HEK293T (cell line): ENCODE measurements at regions not wholly inside any gene's neighbourhood (a gene's known extent, or its start where the extent isn't known, plus 50 kb on each side); places are given as distances from the start of the nearest gene placed in this dataset.
A peak's percentile ranks its signal among the peaks of the same experiment; 100 is the strongest.

ENCODE experiments used
- CTCF ChIA-PET: fragments of 350-600 bp; formaldehyde crosslinking; extraction: SDS; loops from one replicate; lab custom pipeline; 2021; ENCODE audit warnings: antibody characterized with exemption, inconsistent platforms; lab: Yijun Ruan, JAX
- POLR2A ChIA-PET: fragments of 350-600 bp; formaldehyde crosslinking; extraction: SDS; loops from one replicate; lab custom pipeline; 2020; ENCODE audit warnings: antibody characterized with exemption, inconsistent platforms; lab: Yijun Ruan, JAX
- DNase-seq: peaks from one replicate; pipeline ENCODE4 v3.0.0; 2012; ENCODE audit warnings: mixed read lengths; ENCODE audit errors: extremely low spot score
- ARNT ChIP-seq: fragments of 450-650 bp; IDR thresholded peaks from 2 replicates; pipeline ENCODE4 v1.6.1; 2017; ENCODE audit warnings: mild to moderate bottlenecking
- BHLHE40 ChIP-seq: fragments of 450-650 bp; IDR thresholded peaks from 2 replicates; pipeline ENCODE4 v1.6.1; 2016; ENCODE audit warnings: mild to moderate bottlenecking, moderate library complexity, borderline replicate concordance
- CTBP1 ChIP-seq: fragments of 450-650 bp; IDR thresholded peaks from 2 replicates; pipeline ENCODE4 v1.6.1; 2016; ENCODE audit warnings: borderline replicate concordance
- ELF4 ChIP-seq: fragments of 450-650 bp; IDR thresholded peaks from 2 replicates; pipeline ENCODE4 v1.6.1; 2017; ENCODE audit warnings: antibody characterized with exemption
- FOXA1 ChIP-seq: fragments of 450-650 bp; IDR thresholded peaks from 2 replicates; pipeline ENCODE4 v1.6.1; 2016; ENCODE audit warnings: mild to moderate bottlenecking
- FOXK2 ChIP-seq: fragments of 450-650 bp; IDR thresholded peaks from 2 replicates; pipeline ENCODE4 v1.6.1; 2016; ENCODE audit warnings: mild to moderate bottlenecking
- FOXM1 ChIP-seq: fragments of 450-650 bp; IDR thresholded peaks from 2 replicates; pipeline ENCODE4 v1.6.1; 2017; ENCODE audit warnings: mild to moderate bottlenecking, borderline replicate concordance
- HDGF ChIP-seq: fragments of 450-650 bp; IDR thresholded peaks from 2 replicates; pipeline ENCODE4 v1.6.1; 2017; ENCODE audit warnings: antibody characterized with exemption, borderline replicate concordance
- L3MBTL2 ChIP-seq: fragments of 450-650 bp; conservative IDR thresholded peaks from 2 replicates; pipeline ENCODE4 v1.6.1; 2016; ENCODE audit warnings: mild to moderate bottlenecking
- LEF1 ChIP-seq: fragments of 450-650 bp; IDR thresholded peaks from 2 replicates; pipeline ENCODE4 v1.6.1; 2017; ENCODE audit warnings: mild to moderate bottlenecking, borderline replicate concordance
- NFRKB ChIP-seq: fragments of 450-650 bp; IDR thresholded peaks from 2 replicates; pipeline ENCODE4 v1.6.1; 2016; ENCODE audit warnings: mild to moderate bottlenecking, moderate library complexity
- SP1 ChIP-seq: fragments of 450-650 bp; IDR thresholded peaks from 2 replicates; pipeline ENCODE4 v1.6.1; 2017
- SUZ12 ChIP-seq: fragments of 450-650 bp; IDR thresholded peaks from 2 replicates; pipeline ENCODE4 v1.6.1; 2016; ENCODE audit warnings: mild to moderate bottlenecking
- TARDBP ChIP-seq: fragments of 450-650 bp; IDR thresholded peaks from 2 replicates; pipeline ENCODE4 v1.6.1; 2016
- ZNF384 ChIP-seq: fragments of 450-650 bp; IDR thresholded peaks from 2 replicates; pipeline ENCODE4 v1.6.1; 2016
- TF ChIP-seq, protein P1 (sequence below): fragments of 450-650 bp; IDR thresholded peaks from 2 replicates; pipeline ENCODE4 v1.6.1; 2016

GRCh38 chr5:124194282-124194681 is 552.2 kb downstream of the ZNF608 start:
- no peak for DNase-seq
- POLR2A ChIA-PET: no interaction called here
- CTCF ChIA-PET: no interaction called here
- TF ChIP-seq ELF4: no peak
- no peak for TF ChIP-seq FOXA1
- TF ChIP-seq NFRKB: no peak
- TF ChIP-seq CTBP1: no peak
- TF ChIP-seq ARNT: no peak
- TF ChIP-seq HDGF: no peak
- TF ChIP-seq FOXM1: no peak
- TF ChIP-seq SP1: no peak
- TF ChIP-seq, protein P1, sequence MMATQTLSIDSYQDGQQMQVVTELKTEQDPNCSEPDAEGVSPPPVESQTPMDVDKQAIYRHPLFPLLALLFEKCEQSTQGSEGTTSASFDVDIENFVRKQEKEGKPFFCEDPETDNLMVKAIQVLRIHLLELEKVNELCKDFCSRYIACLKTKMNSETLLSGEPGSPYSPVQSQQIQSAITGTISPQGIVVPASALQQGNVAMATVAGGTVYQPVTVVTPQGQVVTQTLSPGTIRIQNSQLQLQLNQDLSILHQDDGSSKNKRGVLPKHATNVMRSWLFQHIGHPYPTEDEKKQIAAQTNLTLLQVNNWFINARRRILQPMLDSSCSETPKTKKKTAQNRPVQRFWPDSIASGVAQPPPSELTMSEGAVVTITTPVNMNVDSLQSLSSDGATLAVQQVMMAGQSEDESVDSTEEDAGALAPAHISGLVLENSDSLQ: no peak
- TF ChIP-seq LEF1: no peak
- no peak for TF ChIP-seq ZNF384
- TF ChIP-seq BHLHE40: no peak
- TF ChIP-seq TARDBP: no peak
- TF ChIP-seq SUZ12: no peak

DNA sequence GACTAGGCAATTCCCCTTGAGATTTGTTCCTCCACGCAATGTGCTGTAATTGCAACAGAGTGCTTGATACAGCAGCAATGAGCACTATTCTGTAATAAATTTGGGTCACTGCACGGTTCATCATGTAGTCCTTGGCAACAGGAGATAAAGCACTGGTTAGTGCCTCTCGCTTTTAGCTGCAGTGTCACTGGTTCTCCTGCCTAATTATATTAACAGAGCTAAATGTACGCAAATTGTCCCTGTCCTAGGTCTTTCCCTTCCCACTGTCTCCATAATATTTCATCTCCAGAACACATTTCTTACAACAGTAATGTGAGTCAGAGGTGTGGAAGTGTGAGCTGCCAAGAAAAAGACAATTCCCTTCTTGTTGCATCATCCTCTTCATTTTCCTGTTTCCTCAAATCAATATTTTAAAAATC is 553.1 kb downstream of the ZNF608 start:
- ChIA-PET POLR2A (no interaction called here), CTCF (interaction anchor here (0.6 kb wide), 1 partner anchor 9 kb away, joined by 3 read pairs; no protein-coding TSS in a partner anchor)
- TF ChIP-seq CTBP1: no peak
- TF ChIP-seq ARNT: no peak
- no peak for DNase-seq

GRCh38 chr5:124192716-124193115 is 553.7 kb downstream of the ZNF608 start:
- ChIA-PET CTCF (no interaction called here), POLR2A (no interaction called here)
- 0 out of 2 replicates have a peak, but pooled peaks have one; percentile 37 for TF ChIP-seq ZNF384
- TF ChIP-seq L3MBTL2: no peak
- no peak for DNase-seq

DNA sequence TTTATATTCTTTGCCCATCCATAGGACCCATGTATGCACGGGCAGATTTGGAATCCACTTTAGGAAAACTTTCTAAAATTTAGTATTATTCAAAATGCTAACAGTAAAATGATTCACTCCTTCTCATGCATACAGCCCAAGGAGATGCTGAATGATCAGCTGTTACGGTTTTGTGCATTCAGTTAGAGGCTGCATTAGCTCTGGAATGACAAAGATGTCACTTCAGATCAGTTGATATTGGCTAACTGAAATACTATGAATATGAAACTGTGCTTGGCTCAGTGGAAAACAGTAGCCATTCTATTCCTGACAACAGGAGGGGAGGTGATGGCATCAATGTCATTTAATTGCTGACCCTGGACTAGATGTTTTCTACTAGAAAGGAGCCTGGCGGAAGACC is 560.7 kb downstream of the ZNF608 start:
- ChIA-PET CTCF (interaction anchor here (0.6 kb wide), 1 partner anchor 382 kb away, joined by 3 read pairs; no protein-coding TSS in a partner anchor), POLR2A (no interaction called here)
- TF ChIP-seq NFRKB (no peak), ELF4 (no peak), LEF1 (no peak), ZNF384 (no peak), SUZ12 (no peak), HDGF (no peak), FOXA1 (no peak), TARDBP (no peak), ARNT (no peak), L3MBTL2 (no peak), FOXK2 (no peak), BHLHE40 (no peak), CTBP1 (no peak), SP1 (no peak), FOXM1 (no peak)
- TF ChIP-seq, protein P1: no peak
- no peak for DNase-seq

DNA sequence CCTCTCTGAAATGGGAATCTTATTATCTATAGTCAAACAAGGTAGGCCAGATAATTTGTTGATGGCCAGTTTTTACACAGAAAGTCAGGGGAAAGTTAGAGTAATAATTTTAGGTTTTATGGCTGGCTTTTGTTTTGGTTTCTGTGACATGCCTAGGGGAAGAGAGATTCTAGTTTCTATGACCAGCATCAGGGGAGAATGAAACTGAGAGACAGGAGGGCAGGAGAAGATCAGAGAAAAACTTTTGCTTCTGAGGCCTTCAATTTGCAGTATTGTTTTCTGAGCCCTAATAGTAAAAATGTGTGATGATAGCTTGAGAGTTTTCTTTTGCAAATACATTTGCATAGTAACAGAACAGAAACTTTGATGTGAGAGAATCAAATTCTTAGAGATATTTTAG is 564.3 kb downstream of the ZNF608 start:
- POLR2A ChIA-PET: no interaction called here
- CTCF ChIA-PET: interaction anchor here (0.6 kb wide), 1 partner anchor 511 kb away, joined by 3 read pairs; no protein-coding TSS in a partner anchor
- DNase-seq: no peak
- TF ChIP-seq HDGF (no peak), CTBP1 (no peak), LEF1 (no peak), FOXM1 (no peak), FOXK2 (no peak), SUZ12 (no peak), L3MBTL2 (no peak), SP1 (no peak), ZNF384 (no peak), ARNT (no peak), BHLHE40 (no peak), TARDBP (no peak), ELF4 (no peak), FOXA1 (no peak)
- TF ChIP-seq, protein P1: no peak

GRCh38 chr5:124180875-124181461 is 565.5 kb downstream of the ZNF608 start:
- POLR2A ChIA-PET: no interaction called here
- DNase-seq: no peak
- TF ChIP-seq FOXK2 (peak; percentile 56; the same call in 1 of the 2 replicates), BHLHE40 (no peak), SP1 (no peak), ZNF384 (peak; percentile 40; the same call in 1 of the 2 replicates), HDGF (no peak), TARDBP (no peak), FOXM1 (no peak), NFRKB (no peak), CTBP1 (peak; percentile 85), ELF4 (no peak), FOXA1 (no peak), ARNT (peak; percentile 50; the same call in 1 of the 2 replicates), SUZ12 (no peak), L3MBTL2 (no peak), LEF1 (0 out of 2 replicates have a peak, but pooled peaks have one; percentile 80)
- TF ChIP-seq, protein P1: peak; percentile 88
- CTCF ChIA-PET: no interaction called here
